ENCODE measurements at regions not wholly inside any gene's neighbourhood (a gene's known extent, or its start where the extent isn't known, plus 50 kb on each side); places are given as distances from the start of the nearest gene placed in this dataset.

DNA sequence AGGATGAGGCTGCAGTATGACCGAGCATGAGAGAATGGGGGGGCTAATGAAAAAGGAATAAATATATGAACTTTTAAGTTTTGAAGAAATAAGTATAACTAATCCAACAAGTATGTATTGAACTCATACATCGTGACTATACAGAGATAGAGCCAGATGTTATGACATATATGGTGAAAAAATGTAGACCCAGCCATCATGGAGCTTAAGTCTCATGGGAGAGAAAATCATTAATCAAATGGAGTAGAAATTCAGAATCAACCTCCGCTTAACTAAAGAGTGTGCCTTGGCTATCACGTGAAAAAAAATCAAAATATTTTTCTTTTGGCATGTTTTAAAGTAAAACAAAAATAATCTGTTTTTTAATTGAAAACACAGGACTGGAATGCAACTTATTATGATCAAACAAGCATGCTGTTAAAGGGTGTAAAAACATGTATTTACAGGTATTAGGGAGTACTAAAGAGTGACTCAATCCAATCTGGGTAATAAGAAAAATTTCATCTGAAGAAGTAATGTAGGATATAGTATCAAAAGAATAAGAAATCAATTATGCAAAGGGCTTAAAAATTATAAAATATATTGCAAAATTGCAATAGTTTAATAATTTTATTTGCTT lies 868.5 kb upstream of the NUDT12 start:
- no peak for TF ChIP-seq JUND (IDR thresholded peaks at IDR 0.05; ENCODE audit: low read depth)
- no peak for DNase-seq (ENCODE audit: low read depth in 1 of 2, low spot score in 1 of 2)
- in situ Hi-C loops (cut with HindIII; ENCODE audit: low pct_unique_long_range_greater_than_20kb, low sequenced_read_pairs) = no loop called here

GRCh38 chr5:104429911-104430310 lies 867.3 kb upstream of the NUDT12 start:
- TF ChIP-seq JUND (IDR thresholded peaks at IDR 0.05; ENCODE audit: low read depth) = no peak
- no peak for DNase-seq (ENCODE audit: low read depth in 1 of 2, low spot score in 1 of 2)
- in situ Hi-C loops (cut with HindIII; ENCODE audit: low pct_unique_long_range_greater_than_20kb, low sequenced_read_pairs) = no loop called here

DNA sequence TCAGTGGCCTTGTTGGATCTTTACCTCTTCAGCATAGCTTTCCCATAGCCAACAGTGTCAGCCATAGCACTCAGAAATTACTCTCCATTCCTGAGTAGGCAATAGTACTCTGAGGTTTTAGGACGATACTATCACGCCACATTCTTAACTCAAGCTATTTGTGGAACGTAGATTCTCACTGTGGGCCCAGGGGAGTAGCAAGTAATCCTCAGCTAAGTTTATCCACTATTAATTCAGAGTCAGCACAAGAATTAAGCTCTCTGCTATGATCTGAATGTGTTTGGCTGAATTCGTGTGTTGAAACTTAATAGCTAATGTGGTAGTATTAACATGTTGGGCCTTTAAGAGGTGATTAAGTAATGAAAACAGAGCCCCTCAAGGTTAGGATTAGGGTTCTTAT lies 858.8 kb upstream of the NUDT12 start:
- no peak for TF ChIP-seq JUND (IDR thresholded peaks at IDR 0.05; ENCODE audit: low read depth)
- DNase-seq (ENCODE audit: low read depth in 1 of 2, low spot score in 1 of 2) = no peak
- in situ Hi-C loops (cut with HindIII; ENCODE audit: low pct_unique_long_range_greater_than_20kb, low sequenced_read_pairs) = no loop called here

- no peak for TF ChIP-seq JUND (IDR thresholded peaks at IDR 0.05; ENCODE audit: low read depth)
- in situ Hi-C loops (cut with HindIII; ENCODE audit: low pct_unique_long_range_greater_than_20kb, low sequenced_read_pairs) = no loop called here
Measured at GRCh38 chr5:104418056-104418455, 855.5 kb upstream of the NUDT12 start.

DNA sequence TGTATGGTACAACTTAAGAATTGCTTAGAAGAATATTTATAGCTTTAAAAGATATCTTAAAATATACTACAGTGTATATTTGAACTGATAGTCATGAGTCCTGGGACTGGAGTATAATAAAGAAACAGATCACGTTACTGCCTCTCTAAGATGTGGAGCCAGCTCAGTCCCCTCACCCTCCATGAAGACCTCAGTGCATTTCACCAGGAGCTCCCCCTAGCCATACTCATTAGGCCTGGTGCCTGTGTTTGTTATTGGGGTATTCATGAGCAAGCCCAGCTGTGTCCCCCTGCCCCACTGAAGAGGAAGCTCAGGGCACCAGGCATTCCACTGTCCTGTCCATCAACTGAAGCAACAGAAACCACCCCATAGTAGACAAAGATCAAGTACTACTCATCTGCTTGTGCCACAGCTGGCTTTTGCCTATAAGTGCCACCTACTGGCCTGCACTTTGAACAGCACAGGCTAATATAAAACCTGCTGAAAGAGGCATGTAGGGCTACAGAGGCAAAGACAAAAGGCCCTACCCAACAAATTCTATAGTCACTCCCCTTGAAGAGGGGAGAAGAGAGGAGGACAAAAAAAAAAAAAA lies 850.2 kb upstream of the NUDT12 start:
- TF ChIP-seq JUND (IDR thresholded peaks at IDR 0.05; ENCODE audit: low read depth) = no peak
- DNase-seq (ENCODE audit: low read depth in 1 of 2, low spot score in 1 of 2) = peak in 1 of 2 experiments; percentile 67
- in situ Hi-C loops (cut with HindIII; ENCODE audit: low pct_unique_long_range_greater_than_20kb, low sequenced_read_pairs) = no loop called here

More at GRCh38 chr5:104418056-104418455, 855.5 kb upstream of the NUDT12 start:
- DNase-seq (ENCODE audit: low read depth in 1 of 2, low spot score in 1 of 2) = no peak

- in situ Hi-C loops (cut with HindIII; ENCODE audit: low pct_unique_long_range_greater_than_20kb, low sequenced_read_pairs) = no loop called here
- no peak for DNase-seq (ENCODE audit: low read depth in 1 of 2, low spot score in 1 of 2)
Measured at GRCh38 chr5:104400941-104401340, 838.4 kb upstream of the NUDT12 start.

GRCh38 chr5:104385906-104386305 lies 823.3 kb upstream of the NUDT12 start:
- no peak for DNase-seq (ENCODE audit: low read depth in 1 of 2, low spot score in 1 of 2)
- in situ Hi-C loops (cut with HindIII; ENCODE audit: low pct_unique_long_range_greater_than_20kb, low sequenced_read_pairs) = no loop called here
- TF ChIP-seq JUND (IDR thresholded peaks at IDR 0.05; ENCODE audit: low read depth) = no peak

More at GRCh38 chr5:104400941-104401340, 838.4 kb upstream of the NUDT12 start:
- no peak for TF ChIP-seq JUND (IDR thresholded peaks at IDR 0.05; ENCODE audit: low read depth)

- no peak for DNase-seq (ENCODE audit: low read depth in 1 of 2, low spot score in 1 of 2)
- TF ChIP-seq JUND (IDR thresholded peaks at IDR 0.05; ENCODE audit: low read depth) = no peak
- in situ Hi-C loops (cut with HindIII; ENCODE audit: low pct_unique_long_range_greater_than_20kb, low sequenced_read_pairs) = no loop called here
Measured at GRCh38 chr5:104375345-104375744, 812.8 kb upstream of the NUDT12 start.

GRCh38 chr5:104372796-104373195 lies 810.2 kb upstream of the NUDT12 start:
- TF ChIP-seq JUND (IDR thresholded peaks at IDR 0.05; ENCODE audit: low read depth) = no peak
- no peak for DNase-seq (ENCODE audit: low read depth in 1 of 2, low spot score in 1 of 2)
- in situ Hi-C loops (cut with HindIII; ENCODE audit: low pct_unique_long_range_greater_than_20kb, low sequenced_read_pairs) = no loop called here

GRCh38 chr5:104372376-104372775 lies 809.8 kb upstream of the NUDT12 start:
- no peak for DNase-seq (ENCODE audit: low read depth in 1 of 2, low spot score in 1 of 2)
- TF ChIP-seq JUND (IDR thresholded peaks at IDR 0.05; ENCODE audit: low read depth) = no peak
- in situ Hi-C loops (cut with HindIII; ENCODE audit: low pct_unique_long_range_greater_than_20kb, low sequenced_read_pairs) = no loop called here

- no peak for TF ChIP-seq JUND (IDR thresholded peaks at IDR 0.05; ENCODE audit: low read depth)
- DNase-seq (ENCODE audit: low read depth in 1 of 2, low spot score in 1 of 2) = no peak
- in situ Hi-C loops (cut with HindIII; ENCODE audit: low pct_unique_long_range_greater_than_20kb, low sequenced_read_pairs) = no loop called here
Measured at GRCh38 chr5:104370523-104370922, 807.9 kb upstream of the NUDT12 start.

DNA sequence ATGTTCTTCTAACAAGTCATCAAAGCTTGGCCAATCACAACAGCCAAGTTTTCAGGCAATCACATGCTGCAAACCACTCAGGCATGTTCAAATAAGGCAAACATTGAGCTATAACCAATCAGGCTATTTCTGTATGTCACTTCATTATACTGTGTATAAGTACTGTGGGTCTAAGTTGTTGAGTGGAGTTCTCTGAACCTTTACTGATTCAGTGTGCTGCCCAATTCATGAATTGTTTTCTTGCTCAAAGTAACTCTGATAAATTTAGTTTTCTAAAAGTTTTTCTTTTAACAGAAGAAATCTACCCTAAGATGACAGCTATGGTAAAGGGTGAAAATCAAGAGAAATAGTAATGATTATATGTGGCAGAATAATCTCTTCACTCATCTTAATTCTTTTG lies 805.4 kb upstream of the NUDT12 start:
- in situ Hi-C loops (cut with HindIII; ENCODE audit: low pct_unique_long_range_greater_than_20kb, low sequenced_read_pairs) = no loop called here
- DNase-seq (ENCODE audit: low read depth in 1 of 2, low spot score in 1 of 2) = no peak
- TF ChIP-seq JUND (IDR thresholded peaks at IDR 0.05; ENCODE audit: low read depth) = no peak

GRCh38 chr5:104363567-104363966 lies 801.0 kb upstream of the NUDT12 start:
- in situ Hi-C loops (cut with HindIII; ENCODE audit: low pct_unique_long_range_greater_than_20kb, low sequenced_read_pairs) = no loop called here
- no peak for TF ChIP-seq JUND (IDR thresholded peaks at IDR 0.05; ENCODE audit: low read depth)
- peak in 1 of 2 experiments; percentile 4 for DNase-seq (ENCODE audit: low read depth in 1 of 2, low spot score in 1 of 2)

GRCh38 chr5:104361932-104362331 lies 799.3 kb upstream of the NUDT12 start:
- TF ChIP-seq JUND (IDR thresholded peaks at IDR 0.05; ENCODE audit: low read depth) = no peak
- no peak for DNase-seq (ENCODE audit: low read depth in 1 of 2, low spot score in 1 of 2)
- in situ Hi-C loops (cut with HindIII; ENCODE audit: low pct_unique_long_range_greater_than_20kb, low sequenced_read_pairs) = no loop called here
